Lung (tissue), 11 donors: ENCODE measurements at regions not wholly inside any gene's neighbourhood (a gene's known extent, or its start where the extent isn't known, plus 50 kb on each side); places are given as distances from the start of the nearest gene placed in this dataset.

Source experiments
- ATAC-seq: fragments of 200-7000 bp; cut with Tn5 transposase; one replicate; pipeline ENCODE4 v1.9.1; 2020; ENCODE audit warnings: moderate number of reproducible peaks; ENCODE audit not compliant: insufficient read depth, low FRiP score
- DNase-seq, 3 donors: peaks; one replicate each; pipeline ENCODE4 v3.0.0-alpha.2; 2013 to 2017
- H3K27ac ChIP-seq, 2 donors: one replicate each; pipeline ENCODE4 v1.5.1; 2013; ENCODE audit warnings: mild to moderate bottlenecking in 2 of 2, moderate library complexity in 2 of 2, control low read depth in 1 of 2, inconsistent platforms in 1 of 2, low read depth in 1 of 2, low read length in 1 of 2
- H3K27me3 ChIP-seq, 3 donors: one replicate each; pipeline ENCODE4 v1.5.1; 2013; ENCODE audit warnings: low read length in 2 of 3; ENCODE audit not compliant: control insufficient read depth in 3 of 3, insufficient read depth in 3 of 3
- H3K36me3 ChIP-seq, 4 donors: one replicate each; pipeline ENCODE4 v1.5.1; 2013; ENCODE audit warnings: low read length in 4 of 4, mild to moderate bottlenecking in 1 of 4, moderate library complexity in 1 of 4; ENCODE audit not compliant: control insufficient read depth in 4 of 4, insufficient read depth in 4 of 4
- H3K4me1 ChIP-seq, 5 donors: one replicate each; pipeline ENCODE4 v1.5.1; 2013; ENCODE audit warnings: low read length in 5 of 5, mild to moderate bottlenecking in 2 of 5, moderate library complexity in 1 of 5; ENCODE audit not compliant: control insufficient read depth in 5 of 5, insufficient read depth in 5 of 5
- H3K4me3 ChIP-seq: one replicate; pipeline ENCODE4 v1.5.1; 2013; ENCODE audit warnings: mild to moderate bottlenecking, control low read depth, moderate library complexity
- H3K9ac ChIP-seq, 2 donors: one replicate each; pipeline ENCODE4 v1.5.1; 2013; ENCODE audit warnings: low read length in 2 of 2, control low read depth in 1 of 2; ENCODE audit not compliant: insufficient read depth in 1 of 2
- H3K9me3 ChIP-seq, 4 donors: one replicate each; pipeline ENCODE4 v1.5.1; 2013; ENCODE audit warnings: low read length in 3 of 4, mild to moderate bottlenecking in 1 of 4, moderate library complexity in 1 of 4; ENCODE audit not compliant: control insufficient read depth in 4 of 4, insufficient read depth in 3 of 4
- CTCF ChIP-seq: IDR thresholded peaks from 2 replicates; pipeline ENCODE4 v1.5.1; 2012; ENCODE audit warnings: mild to moderate bottlenecking; ENCODE audit errors: control extremely low read depth, extremely low read depth
- WGBS, 2 donors: extraction: QIAGEN DNeasy Blood & Tissue Kit; methylation state at CpG; one replicate each; pipeline ENCODE4 v1.1.7; 2013; 5-methylcytosine and 5-hydroxymethylcytosine counted together
- donor health status: control.
- donor health status: control.
- donor health status: Bipolar disorder and iron deficiency.
- donor health status: healthy.
- donor health status: DM: yes; HTN: yes; CAD: no.

GRCh38 chr9:126165755-126166154 is 160.9 kb upstream of the MVB12B start:
- peaks cover 0 to 3% (median 0%) of the 10 kb centered on the region in 3 donors for H3K27me3 ChIP-seq
- H3K9me3 ChIP-seq = peaks cover 0 to 6% (median 0%) of the 10 kb centered on the region in 4 donors
- no peaks in the 10 kb centered on the region for H3K4me1 ChIP-seq
- WGBS, 2 donors = 87 to 95% methylated on average over 8 of the region's 8 CpGs
- TF ChIP-seq CTCF = no peak
- no peak for DNase-seq
- no peaks in the 10 kb centered on the region for H3K36me3 ChIP-seq
- H3K4me3 ChIP-seq = no peak overlapping the region
- no peak for ATAC-seq
- H3K9ac ChIP-seq = no peak overlapping the region
- no peak overlapping the region for H3K27ac ChIP-seq

GRCh38 chr9:126166291-126166690 is 160.3 kb upstream of the MVB12B start:
- 85 to 91% methylated on average over 7 of the region's 7 CpGs for WGBS, 2 donors
- DNase-seq = no peak
- no peaks in the 10 kb centered on the region for H3K4me1 ChIP-seq

GRCh38 chr9:126166866-126167265 is 159.8 kb upstream of the MVB12B start:
- ATAC-seq (no peak), DNase-seq (no peak)
- no peaks in the 10 kb centered on the region for H3K36me3 ChIP-seq
- no peaks in the 10 kb centered on the region for H3K4me1 ChIP-seq
- WGBS, 2 donors = 89% methylated on average over 6 of the region's 6 CpGs
- H3K4me3 ChIP-seq = no peak overlapping the region
- TF ChIP-seq CTCF = no peak
- peaks cover 0 to 6% (median 0%) of the 10 kb centered on the region in 4 donors for H3K9me3 ChIP-seq
- peaks cover 0 to 3% (median 0%) of the 10 kb centered on the region in 3 donors for H3K27me3 ChIP-seq
- H3K27ac ChIP-seq = no peak overlapping the region
- H3K9ac ChIP-seq = no peak overlapping the region

More at GRCh38 chr9:126166291-126166690, 160.3 kb upstream of the MVB12B start:
- peaks cover 0 to 6% (median 0%) of the 10 kb centered on the region in 4 donors for H3K9me3 ChIP-seq
- no peak overlapping the region for H3K27ac ChIP-seq
- H3K27me3 ChIP-seq = peaks cover 0 to 3% (median 0%) of the 10 kb centered on the region in 3 donors
- H3K36me3 ChIP-seq = no peaks in the 10 kb centered on the region
- TF ChIP-seq CTCF = no peak
- ATAC-seq = no peak
- no peak overlapping the region for H3K4me3 ChIP-seq
- no peak overlapping the region for H3K9ac ChIP-seq

- DNase-seq = no peak
- no peak for ATAC-seq
Measured at GRCh38 chr9:126169736-126170135, 156.9 kb upstream of the MVB12B start.

More at GRCh38 chr9:126169736-126170135, 156.9 kb upstream of the MVB12B start:
- TF ChIP-seq CTCF = no peak
- H3K36me3 ChIP-seq = no peaks in the 10 kb centered on the region
- H3K27me3 ChIP-seq = peaks cover 0 to 3% (median 0%) of the 10 kb centered on the region in 3 donors
- peaks cover 0 to 8% (median 0%) of the 10 kb centered on the region in 4 donors for H3K9me3 ChIP-seq
- H3K4me3 ChIP-seq = no peak overlapping the region
- WGBS, 2 donors = 75 to 82% methylated on average over 4 of the region's 4 CpGs
- no peaks in the 10 kb centered on the region for H3K4me1 ChIP-seq
- no peak overlapping the region for H3K9ac ChIP-seq
- H3K27ac ChIP-seq = no peak overlapping the region
